Activated T-cell treated with anti-CD3 and anti-CD28 coated beads, Interleukin-2, amount 50 U/mL, for 24 hours (primary cell): ENCODE measurements at regions not wholly inside any gene's neighbourhood (a gene's known extent, or its start where the extent isn't known, plus 50 kb on each side); places are given as distances from the start of the nearest gene placed in this dataset.
"Not testable (repeated sequence)": the region's sequence is repeated elsewhere in the genome, so short reads cannot be mapped to it uniquely, and the experiment has no call there.

Experiments
- DNase-seq: peaks from one replicate; pipeline ENCODE4 v3.0.0-alpha.2; 2020
- H3K27ac Mint-ChIP-seq: 2 replicates; pipeline ENCODE4 v1.8.0; 2020; ENCODE audit warnings: mild to moderate bottlenecking, mixed read lengths
- H3K27me3 Mint-ChIP-seq: 2 replicates; pipeline ENCODE4 v1.8.0; 2020; ENCODE audit warnings: mixed read lengths
- H3K36me3 Mint-ChIP-seq: 2 replicates; pipeline ENCODE4 v1.8.0; 2020; ENCODE audit warnings: low read depth, mixed read lengths
- H3K4me1 Mint-ChIP-seq: 2 replicates; pipeline ENCODE4 v1.8.0; 2020; ENCODE audit warnings: low read depth, mixed read lengths
- H3K4me3 Mint-ChIP-seq: 2 replicates; pipeline ENCODE4 v1.8.0; 2020; ENCODE audit warnings: mild to moderate bottlenecking, moderate library complexity, mixed read lengths
- H3K9me3 Mint-ChIP-seq: 2 replicates; pipeline ENCODE4 v1.8.0; 2020; ENCODE audit warnings: mixed read lengths

- Mint-ChIP-seq H3K4me3 (no peak overlapping the region), H3K27ac (no peak overlapping the region), H3K9me3 (peaks cover 5% of the 10 kb centered on the region), H3K4me1 (no peaks in the 10 kb centered on the region), H3K27me3 (no peaks in the 10 kb centered on the region), H3K36me3 (no peaks in the 10 kb centered on the region)
- DNase-seq: no peak
Measured at GRCh38 chr3:5750091-5750490, 562.6 kb downstream of the EDEM1 start.

DNA sequence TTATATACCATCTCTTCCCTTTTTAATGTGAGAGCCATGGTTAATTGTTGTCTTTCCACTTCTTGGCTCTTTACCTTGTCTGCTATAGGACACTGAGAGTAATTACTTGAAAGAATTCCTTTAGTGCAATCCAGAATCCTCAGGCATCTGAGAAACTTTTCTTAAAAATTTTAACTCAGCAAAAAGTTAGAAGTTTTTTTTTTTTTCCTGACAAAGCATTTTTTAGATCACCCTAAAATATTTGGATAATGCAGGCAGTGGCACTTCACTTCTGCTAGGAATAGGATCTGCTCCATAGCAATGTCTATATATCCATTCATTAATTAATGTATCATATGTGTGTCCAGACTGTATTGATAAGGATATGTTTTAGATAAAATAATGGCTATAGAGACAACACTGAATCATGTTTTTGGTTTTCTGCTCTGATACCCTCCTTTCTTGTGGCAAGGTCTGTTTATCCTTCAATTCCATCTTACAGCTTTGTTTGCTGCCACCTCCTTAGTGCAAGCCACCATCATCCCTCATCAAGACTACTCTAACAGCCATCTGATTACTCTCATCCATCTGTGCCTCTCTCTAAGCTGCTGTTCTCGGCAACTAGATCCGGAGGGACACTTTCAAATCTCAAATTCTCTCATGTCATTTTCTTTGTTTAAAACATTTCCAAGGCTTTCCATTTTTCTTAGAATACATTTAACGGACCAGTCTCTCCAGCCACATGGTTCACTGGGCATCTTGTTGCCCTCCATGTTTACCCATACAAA lies 563.5 kb downstream of the EDEM1 start:
- Mint-ChIP-seq H3K27ac (no peak overlapping the region), H3K27me3 (no peaks in the 10 kb centered on the region), H3K9me3 (peaks cover 5% of the 10 kb centered on the region), H3K4me1 (no peaks in the 10 kb centered on the region), H3K36me3 (no peaks in the 10 kb centered on the region), H3K4me3 (no peak overlapping the region)
- no peak for DNase-seq

- Mint-ChIP-seq H3K27ac (no peak overlapping the region), H3K27me3 (no peaks in the 10 kb centered on the region), H3K36me3 (no peaks in the 10 kb centered on the region), H3K4me1 (no peaks in the 10 kb centered on the region), H3K9me3 (peaks cover 5% of the 10 kb centered on the region), H3K4me3 (no peak overlapping the region)
- no peak for DNase-seq
Measured at GRCh38 chr3:5754602-5755001, 567.1 kb downstream of the EDEM1 start.

- no peaks in the 10 kb centered on the region for H3K36me3 Mint-ChIP-seq
- no peak for DNase-seq
- no peaks in the 10 kb centered on the region for H3K4me1 Mint-ChIP-seq
- no peak overlapping the region for H3K4me3 Mint-ChIP-seq
- no peaks in the 10 kb centered on the region for H3K27me3 Mint-ChIP-seq
- H3K27ac Mint-ChIP-seq: no peak overlapping the region
- H3K9me3 Mint-ChIP-seq: peaks cover 5% of the 10 kb centered on the region
Measured at GRCh38 chr3:5756443-5756842, 568.9 kb downstream of the EDEM1 start.

- H3K4me1 Mint-ChIP-seq: no peaks in the 10 kb centered on the region
- no peak overlapping the region for H3K4me3 Mint-ChIP-seq
- DNase-seq: no peak
- H3K27ac Mint-ChIP-seq: no peak overlapping the region
- H3K36me3 Mint-ChIP-seq: no peaks in the 10 kb centered on the region
- H3K9me3 Mint-ChIP-seq: no peaks in the 10 kb centered on the region
- no peaks in the 10 kb centered on the region for H3K27me3 Mint-ChIP-seq
Measured at GRCh38 chr3:5757213-5757804, 569.8 kb downstream of the EDEM1 start.

GRCh38 chr3:5758699-5759098 lies 571.2 kb downstream of the EDEM1 start:
- Mint-ChIP-seq H3K27ac (no peak overlapping the region), H3K4me1 (no peaks in the 10 kb centered on the region), H3K36me3 (no peaks in the 10 kb centered on the region), H3K27me3 (no peaks in the 10 kb centered on the region), H3K4me3 (no peak overlapping the region), H3K9me3 (no peaks in the 10 kb centered on the region)
- no peak for DNase-seq

GRCh38 chr3:5762506-5762905 lies 575.0 kb downstream of the EDEM1 start:
- no peaks in the 10 kb centered on the region for H3K27me3 Mint-ChIP-seq
- H3K4me3 Mint-ChIP-seq: no peak overlapping the region
- peaks cover 3% of the 10 kb centered on the region for H3K9me3 Mint-ChIP-seq
- H3K27ac Mint-ChIP-seq: no peak overlapping the region
- no peak for DNase-seq
- H3K36me3 Mint-ChIP-seq: no peaks in the 10 kb centered on the region
- no peaks in the 10 kb centered on the region for H3K4me1 Mint-ChIP-seq

GRCh38 chr3:5766848-5767247 lies 579.3 kb downstream of the EDEM1 start:
- H3K9me3 Mint-ChIP-seq: peaks cover 3% of the 10 kb centered on the region
- no peaks in the 10 kb centered on the region for H3K4me1 Mint-ChIP-seq
- no peak overlapping the region for H3K27ac Mint-ChIP-seq
- no peaks in the 10 kb centered on the region for H3K27me3 Mint-ChIP-seq
- H3K36me3 Mint-ChIP-seq: no peaks in the 10 kb centered on the region
- no peak overlapping the region for H3K4me3 Mint-ChIP-seq
- DNase-seq: no peak

DNA sequence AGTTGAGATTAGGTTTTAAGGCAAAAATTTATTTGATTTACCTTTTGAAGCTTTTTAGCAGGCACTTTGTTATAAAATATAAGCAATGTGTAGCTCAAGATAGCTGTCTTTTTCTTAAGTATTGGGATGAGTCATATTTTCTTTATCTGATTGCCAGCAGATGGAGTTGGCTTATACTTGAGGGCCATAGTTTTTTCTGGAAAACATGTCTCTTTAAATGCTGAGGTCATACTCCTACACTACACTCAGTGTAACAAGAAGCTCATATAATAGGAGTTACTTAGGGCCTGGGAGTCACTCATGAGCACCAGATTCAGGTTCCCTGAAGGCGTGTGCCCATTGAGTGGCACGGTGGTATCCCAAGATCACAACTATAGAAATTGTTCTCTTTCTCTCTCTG lies 579.8 kb downstream of the EDEM1 start:
- no peak for DNase-seq
- Mint-ChIP-seq H3K9me3 (peaks cover 3% of the 10 kb centered on the region), H3K4me3 (no peak overlapping the region), H3K27me3 (no peaks in the 10 kb centered on the region), H3K27ac (no peak overlapping the region), H3K4me1 (no peaks in the 10 kb centered on the region), H3K36me3 (no peaks in the 10 kb centered on the region)

GRCh38 chr3:5768281-5768945 lies 580.9 kb downstream of the EDEM1 start:
- no peak overlapping the region for H3K27ac Mint-ChIP-seq
- H3K36me3 Mint-ChIP-seq: no peaks in the 10 kb centered on the region
- no peak for DNase-seq
- peaks cover 3% of the 10 kb centered on the region for H3K9me3 Mint-ChIP-seq
- H3K4me1 Mint-ChIP-seq: no peaks in the 10 kb centered on the region
- H3K27me3 Mint-ChIP-seq: no peaks in the 10 kb centered on the region
- H3K4me3 Mint-ChIP-seq: no peak overlapping the region

GRCh38 chr3:5769825-5770224 lies 582.3 kb downstream of the EDEM1 start:
- H3K9me3 Mint-ChIP-seq: peaks cover 9% of the 10 kb centered on the region
- H3K4me3 Mint-ChIP-seq: no peak overlapping the region
- no peaks in the 10 kb centered on the region for H3K27me3 Mint-ChIP-seq
- no peak for DNase-seq
- no peaks in the 10 kb centered on the region for H3K36me3 Mint-ChIP-seq
- H3K4me1 Mint-ChIP-seq: no peaks in the 10 kb centered on the region
- H3K27ac Mint-ChIP-seq: no peak overlapping the region

DNA sequence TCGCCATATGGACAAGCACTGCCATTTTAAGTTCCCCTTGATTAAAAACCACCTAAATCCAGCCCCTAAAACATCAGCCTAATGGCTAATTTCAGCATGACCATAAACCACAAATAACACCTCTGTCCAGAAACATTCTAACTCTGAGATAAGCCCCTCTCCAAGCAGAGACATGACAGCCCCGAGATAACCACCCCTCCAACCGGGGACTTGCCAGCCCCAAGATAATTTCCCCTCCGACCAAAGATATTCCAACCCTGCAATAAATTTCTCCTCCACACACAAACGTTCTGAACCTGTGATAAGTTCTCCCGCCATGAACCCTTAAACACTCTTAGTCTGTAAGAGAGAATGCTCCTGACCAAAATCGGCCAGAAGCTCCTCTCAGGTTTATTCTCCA lies 586.8 kb downstream of the EDEM1 start:
- Mint-ChIP-seq H3K4me1 (no peaks in the 10 kb centered on the region), H3K27ac (no peak overlapping the region), H3K27me3 (no peaks in the 10 kb centered on the region), H3K36me3 (no peaks in the 10 kb centered on the region), H3K9me3 (peaks cover 11% of the 10 kb centered on the region), H3K4me3 (no peak overlapping the region)
- DNase-seq: no peak

DNA sequence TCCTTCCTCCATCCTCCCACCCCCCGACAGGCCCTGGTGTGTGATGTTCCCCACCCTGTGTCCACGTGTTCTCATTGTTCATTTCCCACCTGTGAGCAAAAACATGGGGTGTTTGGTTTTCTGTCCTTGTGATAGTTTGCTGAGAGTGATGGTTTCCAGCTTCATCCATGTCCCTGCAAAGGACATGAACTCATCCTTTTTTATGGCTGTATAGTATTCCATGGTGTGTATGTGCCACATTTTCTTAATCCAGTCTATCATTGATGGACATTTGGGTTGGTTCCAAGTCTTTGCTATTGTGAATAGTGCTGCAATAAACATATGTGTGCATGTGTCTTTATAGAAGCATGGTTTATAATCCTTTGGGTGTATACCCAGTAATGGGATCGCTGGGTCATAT lies 587.6 kb downstream of the EDEM1 start:
- DNase-seq, H3K4me3 Mint-ChIP-seq, H3K4me1 Mint-ChIP-seq, H3K27me3 Mint-ChIP-seq, H3K36me3 Mint-ChIP-seq, H3K27ac Mint-ChIP-seq: not testable (repeated sequence)
- H3K9me3 Mint-ChIP-seq: peaks cover 11% of the 10 kb centered on the region

- Mint-ChIP-seq H3K36me3 (no peaks in the 10 kb centered on the region), H3K4me3 (no peak overlapping the region), H3K27me3 (no peaks in the 10 kb centered on the region), H3K9me3 (peaks cover 2% of the 10 kb centered on the region), H3K27ac (no peak overlapping the region), H3K4me1 (no peaks in the 10 kb centered on the region)
- DNase-seq: no peak
Measured at GRCh38 chr3:5784690-5785089, 597.2 kb downstream of the EDEM1 start.

DNA sequence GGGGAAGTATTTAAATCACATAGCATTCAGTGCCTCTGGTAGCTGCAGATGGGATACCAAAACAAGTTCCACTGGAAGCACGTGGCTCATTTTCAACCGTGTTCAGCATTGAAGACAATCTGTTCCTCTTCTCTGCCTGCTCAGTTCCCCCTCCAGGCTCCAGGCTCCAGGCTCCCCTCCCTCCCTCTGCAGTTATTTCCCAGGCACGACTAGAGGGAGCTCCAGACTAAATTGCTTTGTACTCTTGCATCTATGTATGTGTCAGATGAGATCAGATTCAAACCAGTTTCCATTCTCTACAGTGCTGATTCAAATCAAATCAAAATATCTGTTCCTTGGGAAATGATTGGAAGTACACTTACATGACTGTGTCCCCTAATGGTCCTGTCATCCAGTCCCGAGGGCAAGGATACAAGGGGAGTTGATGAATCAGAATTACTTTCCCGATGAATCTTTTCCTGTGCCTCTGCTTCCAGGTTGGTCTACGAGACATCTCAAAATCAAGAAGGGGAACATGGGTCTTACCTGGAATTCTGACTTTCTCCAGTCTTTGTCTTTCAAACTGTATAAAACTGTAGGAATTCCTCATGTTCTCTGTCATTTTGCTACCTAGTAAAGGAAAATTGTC lies 600.5 kb downstream of the EDEM1 start:
- H3K36me3 Mint-ChIP-seq: no peaks in the 10 kb centered on the region
- no peak overlapping the region for H3K4me3 Mint-ChIP-seq
- DNase-seq: no peak
- H3K27ac Mint-ChIP-seq: no peak overlapping the region
- peaks cover 3% of the 10 kb centered on the region for H3K9me3 Mint-ChIP-seq
- H3K4me1 Mint-ChIP-seq: no peaks in the 10 kb centered on the region
- no peaks in the 10 kb centered on the region for H3K27me3 Mint-ChIP-seq
